GM12878 (cell line): ENCODE measurements at regions not wholly inside any gene's neighbourhood (a gene's known extent, or its start where the extent isn't known, plus 50 kb on each side); places are given as distances from the start of the nearest gene placed in this dataset.

Experiments
- BHLHE40 ChIP-seq, 2 experiments: fragments of 450-650 bp in 1 of 2; IDR thresholded peaks; 2 replicates each; pipeline ENCODE4 v1.6.1; 2011 to 2017; ENCODE audit warnings: low read depth in 2 of 2, borderline replicate concordance in 1 of 2, improper control_type of control experiment in 1 of 2, low read length in 1 of 2, mild to moderate bottlenecking in 1 of 2
- EZH2 ChIP-seq: IDR thresholded peaks from 2 replicates; pipeline ENCODE4 v1.6.1; 2012; ENCODE audit warnings: low read depth, mild to moderate bottlenecking, control low read depth, inconsistent platforms, low read length, borderline replicate concordance; ENCODE audit not compliant: control insufficient read depth
- SRF ChIP-seq, 2 experiments: IDR thresholded peaks; 2 replicates each; pipeline ENCODE4 v1.6.1; 2011; ENCODE audit warnings: low read depth in 2 of 2, low read length in 2 of 2, mild to moderate bottlenecking in 1 of 2, moderate library complexity in 1 of 2
- TF ChIP-seq, protein P1 (sequence below): fragments of 450-650 bp; formaldehyde crosslinking; IDR thresholded peaks from 2 replicates; pipeline ENCODE4 v1.5.0; 2022; ENCODE audit warnings: mild to moderate bottlenecking, missing genetic modification characterization
- TF ChIP-seq, protein P2 (sequence below), 3 experiments: IDR thresholded peaks in 2 of 3; conservative IDR thresholded peaks in 1 of 3; 2 replicates each; pipeline ENCODE4 v1.5.1; 2011; ENCODE audit warnings: low read depth in 3 of 3, low read length in 3 of 3, mild to moderate bottlenecking in 3 of 3, control low read depth in 2 of 3, moderate library complexity in 2 of 3, inconsistent platforms in 1 of 3, mixed read lengths in 1 of 3; ENCODE audit not compliant: control insufficient read depth in 2 of 3, insufficient read depth in 1 of 3; ENCODE audit errors: extremely low read depth in 1 of 3

DNA sequence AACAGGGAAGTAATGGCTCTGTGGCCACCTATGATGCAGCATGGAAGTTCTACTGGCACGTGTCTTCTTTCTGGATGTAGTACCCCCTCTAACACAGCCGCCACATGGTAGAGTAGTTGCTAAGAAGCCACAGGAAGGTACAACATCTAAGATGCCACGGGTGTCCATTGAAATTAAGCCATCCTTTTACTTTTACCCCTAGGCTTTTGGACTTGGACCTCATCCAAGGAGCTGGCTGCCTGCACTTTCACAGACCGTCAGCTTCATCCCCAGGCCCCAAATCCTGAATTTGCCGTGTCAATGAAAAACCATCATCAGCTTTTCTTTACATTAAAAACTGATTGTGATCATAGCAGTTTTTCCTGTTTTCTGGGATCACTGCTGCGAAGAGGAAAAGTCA lies 102.4 kb downstream of the RPL27A start:
- TF ChIP-seq BHLHE40 (IDR thresholded peaks at IDR 0.05; ENCODE audit: borderline replicate concordance in 1 of 2, low read depth in 2 of 2, low read length in 1 of 2) (no peak), EZH2 (no peak), SRF (IDR thresholded peaks at IDR 0.05; ENCODE audit: low read depth in 2 of 2, low read length in 2 of 2) (no peak)
- TF ChIP-seq, protein P1, sequence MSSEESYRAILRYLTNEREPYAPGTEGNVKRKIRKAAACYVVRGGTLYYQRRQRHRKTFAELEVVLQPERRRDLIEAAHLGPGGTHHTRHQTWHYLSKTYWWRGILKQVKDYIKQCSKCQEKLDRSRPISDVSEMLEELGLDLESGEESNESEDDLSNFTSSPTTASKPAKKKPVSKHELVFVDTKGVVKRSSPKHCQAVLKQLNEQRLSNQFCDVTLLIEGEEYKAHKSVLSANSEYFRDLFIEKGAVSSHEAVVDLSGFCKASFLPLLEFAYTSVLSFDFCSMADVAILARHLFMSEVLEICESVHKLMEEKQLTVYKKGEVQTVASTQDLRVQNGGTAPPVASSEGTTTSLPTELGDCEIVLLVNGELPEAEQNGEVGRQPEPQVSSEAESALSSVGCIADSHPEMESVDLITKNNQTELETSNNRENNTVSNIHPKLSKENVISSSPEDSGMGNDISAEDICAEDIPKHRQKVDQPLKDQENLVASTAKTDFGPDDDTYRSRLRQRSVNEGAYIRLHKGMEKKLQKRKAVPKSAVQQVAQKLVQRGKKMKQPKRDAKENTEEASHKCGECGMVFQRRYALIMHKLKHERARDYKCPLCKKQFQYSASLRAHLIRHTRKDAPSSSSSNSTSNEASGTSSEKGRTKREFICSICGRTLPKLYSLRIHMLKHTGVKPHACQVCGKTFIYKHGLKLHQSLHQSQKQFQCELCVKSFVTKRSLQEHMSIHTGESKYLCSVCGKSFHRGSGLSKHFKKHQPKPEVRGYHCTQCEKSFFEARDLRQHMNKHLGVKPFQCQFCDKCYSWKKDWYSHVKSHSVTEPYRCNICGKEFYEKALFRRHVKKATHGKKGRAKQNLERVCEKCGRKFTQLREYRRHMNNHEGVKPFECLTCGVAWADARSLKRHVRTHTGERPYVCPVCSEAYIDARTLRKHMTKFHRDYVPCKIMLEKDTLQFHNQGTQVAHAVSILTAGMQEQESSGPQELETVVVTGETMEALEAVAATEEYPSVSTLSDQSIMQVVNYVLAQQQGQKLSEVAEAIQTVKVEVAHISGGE = no peak
- TF ChIP-seq, protein P2, sequence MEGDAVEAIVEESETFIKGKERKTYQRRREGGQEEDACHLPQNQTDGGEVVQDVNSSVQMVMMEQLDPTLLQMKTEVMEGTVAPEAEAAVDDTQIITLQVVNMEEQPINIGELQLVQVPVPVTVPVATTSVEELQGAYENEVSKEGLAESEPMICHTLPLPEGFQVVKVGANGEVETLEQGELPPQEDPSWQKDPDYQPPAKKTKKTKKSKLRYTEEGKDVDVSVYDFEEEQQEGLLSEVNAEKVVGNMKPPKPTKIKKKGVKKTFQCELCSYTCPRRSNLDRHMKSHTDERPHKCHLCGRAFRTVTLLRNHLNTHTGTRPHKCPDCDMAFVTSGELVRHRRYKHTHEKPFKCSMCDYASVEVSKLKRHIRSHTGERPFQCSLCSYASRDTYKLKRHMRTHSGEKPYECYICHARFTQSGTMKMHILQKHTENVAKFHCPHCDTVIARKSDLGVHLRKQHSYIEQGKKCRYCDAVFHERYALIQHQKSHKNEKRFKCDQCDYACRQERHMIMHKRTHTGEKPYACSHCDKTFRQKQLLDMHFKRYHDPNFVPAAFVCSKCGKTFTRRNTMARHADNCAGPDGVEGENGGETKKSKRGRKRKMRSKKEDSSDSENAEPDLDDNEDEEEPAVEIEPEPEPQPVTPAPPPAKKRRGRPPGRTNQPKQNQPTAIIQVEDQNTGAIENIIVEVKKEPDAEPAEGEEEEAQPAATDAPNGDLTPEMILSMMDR (IDR thresholded peaks at IDR 0.05 in 2 of 3, conservative IDR thresholded peaks at IDR 0.05 in 1 of 3; ENCODE audit: control insufficient read depth in 2 of 3, extremely low read depth in 1 of 3, insufficient read depth in 1 of 3, low read depth in 3 of 3, low read length in 3 of 3) = no peak
